Aorta (tissue), 5 donors: ENCODE measurements at regions not wholly inside any gene's neighbourhood (a gene's known extent, or its start where the extent isn't known, plus 50 kb on each side); places are given as distances from the start of the nearest gene placed in this dataset.

Source experiments
- ATAC-seq: fragments of 200-7000 bp; cut with Tn5 transposase; one replicate; pipeline ENCODE4 v1.9.1; 2022; ENCODE audit warnings: moderate library complexity; ENCODE audit not compliant: low FRiP score
- DNase-seq, 2 donors: peaks; one replicate each; pipeline ENCODE4 v3.0.0-alpha.2; 2020
- H3K27ac ChIP-seq, 2 donors: one replicate each; pipeline ENCODE4 v1.5.1; 2013; ENCODE audit warnings: low read length in 2 of 2, mild to moderate bottlenecking in 2 of 2, moderate library complexity in 2 of 2, control low read depth in 1 of 2, inconsistent platforms in 1 of 2, low read depth in 1 of 2
- H3K27me3 ChIP-seq, 2 donors: one replicate each; pipeline ENCODE4 v1.6.1; 2013; ENCODE audit warnings: control low read depth in 1 of 2, low read length in 1 of 2, mild to moderate bottlenecking in 1 of 2, moderate library complexity in 1 of 2; ENCODE audit not compliant: insufficient read depth in 2 of 2, control insufficient read depth in 1 of 2
- H3K36me3 ChIP-seq, 2 donors: one replicate each; pipeline ENCODE4 v1.6.1; 2013; ENCODE audit warnings: control low read depth in 1 of 2, low read length in 1 of 2, mild to moderate bottlenecking in 1 of 2; ENCODE audit not compliant: insufficient read depth in 2 of 2, control insufficient read depth in 1 of 2
- H3K4me1 ChIP-seq, 2 donors: one replicate each; pipeline ENCODE4 v1.6.1; 2013; ENCODE audit warnings: low read length in 2 of 2, control low read depth in 1 of 2, mild to moderate bottlenecking in 1 of 2, moderate library complexity in 1 of 2; ENCODE audit not compliant: insufficient read depth in 2 of 2, control insufficient read depth in 1 of 2
- H3K4me3 ChIP-seq, 2 donors: one replicate each; pipeline ENCODE4 v1.5.1; 2013; ENCODE audit warnings: low read length in 2 of 2, control low read depth in 1 of 2, mild to moderate bottlenecking in 1 of 2
- H3K9me3 ChIP-seq: one replicate; pipeline ENCODE4 v1.6.1; 2013; ENCODE audit warnings: mild to moderate bottlenecking, low read length; ENCODE audit not compliant: control insufficient read depth
- WGBS, 2 donors: extraction: QIAGEN DNeasy Blood & Tissue Kit; methylation state at CpG; one replicate each; pipeline ENCODE4 v1.1.7; 2013; 5-methylcytosine and 5-hydroxymethylcytosine counted together
- intact Hi-C, 2 donors: fragments of 100-400 bp; cut with DNase I; formaldehyde crosslinking; loops; one replicate each; pipeline versions ENCODE4 v1.14.2 to v1.15.0; 2022
- donor health status: healthy with polysubstance abuse.
- donor health status: Bipolar disorder and iron deficiency.
- donor health status: DM: no; HTN: no; CAD: no.
- donor health status: DM: no; HTN: no; CAD: no.
- donor health status: DM: yes; HTN: yes; CAD: no.

DNA sequence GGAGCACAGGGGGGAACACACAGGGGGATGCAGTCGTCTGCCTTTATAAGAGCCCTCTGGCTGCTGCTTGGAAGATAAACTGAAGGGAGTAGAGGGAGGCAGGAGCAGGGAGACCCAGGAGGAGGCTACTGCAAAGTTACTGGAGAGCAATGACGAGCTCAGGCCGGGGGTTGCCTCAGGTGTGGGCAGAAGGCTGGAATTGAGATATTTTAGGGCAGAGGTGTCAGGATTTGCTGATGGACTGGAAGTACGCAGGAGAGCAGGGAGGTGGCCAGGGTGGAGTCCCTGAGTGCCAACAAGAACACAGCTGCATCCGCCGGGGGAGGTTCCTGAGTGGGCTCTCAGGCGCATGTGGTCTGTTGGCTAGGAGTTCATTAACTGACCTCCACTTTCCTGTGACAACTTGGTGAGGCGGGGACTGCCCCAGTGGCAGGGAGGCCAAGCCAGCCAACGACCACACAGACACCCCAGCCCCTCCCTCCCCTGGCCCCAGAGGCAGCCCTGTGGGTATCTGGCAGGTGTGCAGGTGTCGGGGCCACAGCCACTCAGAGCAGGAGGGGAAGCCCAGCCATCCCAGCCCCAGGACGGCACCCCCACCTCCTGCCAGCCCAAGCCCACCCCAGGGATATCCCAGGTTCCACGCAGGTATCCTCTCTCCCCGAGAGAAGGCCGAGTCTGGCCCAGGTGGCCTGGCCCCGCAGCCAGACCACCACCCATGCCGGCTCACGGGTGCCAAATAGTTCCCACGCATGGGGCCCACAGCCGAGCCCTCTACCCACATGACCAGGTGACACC lies 85.4 kb downstream of the NCOR2 start:
- WGBS, 2 donors = 89 to 93% methylated on average over 19 of the region's 19 CpGs
- Histone ChIP-seq H3K36me3 (no peaks in the 10 kb centered on the region), H3K27me3 (no peaks in the 10 kb centered on the region), H3K27ac (no peak overlapping the region), H3K4me3 (no peak overlapping the region), H3K9me3 (no peaks in the 10 kb centered on the region), H3K4me1 (no peaks in the 10 kb centered on the region)
- ATAC-seq = no peak
- intact Hi-C loops = no loop called here
- peak in 1 of 2 donors; percentile 43 for DNase-seq

DNA sequence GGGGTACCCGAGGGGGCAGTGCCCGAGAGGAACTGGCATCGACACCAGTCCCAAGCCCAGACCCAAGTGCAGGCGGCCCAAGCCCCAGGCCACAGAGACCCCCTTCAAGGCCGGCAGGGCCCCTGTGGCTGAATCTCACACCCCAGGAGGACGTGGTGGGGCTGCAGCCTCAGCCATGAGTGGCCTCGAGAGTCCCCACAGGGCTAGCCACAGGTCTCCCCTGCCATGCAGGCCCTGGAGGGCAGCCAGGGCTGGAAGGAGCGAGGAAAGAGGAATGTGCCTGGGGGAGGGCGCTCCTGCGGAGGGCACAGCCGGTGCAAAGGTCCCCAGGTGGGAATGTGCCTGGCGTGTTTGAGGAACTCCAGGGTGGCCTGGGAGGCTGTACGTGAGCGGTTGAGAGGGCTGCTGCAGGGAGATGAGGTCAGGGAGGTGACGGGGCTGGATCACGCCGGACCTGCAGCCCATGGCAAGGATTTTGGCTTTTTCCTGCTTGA lies 86.1 kb downstream of the NCOR2 start:
- ATAC-seq (no peak), DNase-seq (no peak)
- intact Hi-C loops = no loop called here
- H3K4me3 ChIP-seq = no peak overlapping the region
- H3K9me3 ChIP-seq = no peaks in the 10 kb centered on the region
- no peaks in the 10 kb centered on the region for H3K27me3 ChIP-seq
- no peaks in the 10 kb centered on the region for H3K36me3 ChIP-seq
- no peak overlapping the region for H3K27ac ChIP-seq
- no peaks in the 10 kb centered on the region for H3K4me1 ChIP-seq
- WGBS, 2 donors = 78 to 80% methylated on average over 17 of the region's 17 CpGs

DNA sequence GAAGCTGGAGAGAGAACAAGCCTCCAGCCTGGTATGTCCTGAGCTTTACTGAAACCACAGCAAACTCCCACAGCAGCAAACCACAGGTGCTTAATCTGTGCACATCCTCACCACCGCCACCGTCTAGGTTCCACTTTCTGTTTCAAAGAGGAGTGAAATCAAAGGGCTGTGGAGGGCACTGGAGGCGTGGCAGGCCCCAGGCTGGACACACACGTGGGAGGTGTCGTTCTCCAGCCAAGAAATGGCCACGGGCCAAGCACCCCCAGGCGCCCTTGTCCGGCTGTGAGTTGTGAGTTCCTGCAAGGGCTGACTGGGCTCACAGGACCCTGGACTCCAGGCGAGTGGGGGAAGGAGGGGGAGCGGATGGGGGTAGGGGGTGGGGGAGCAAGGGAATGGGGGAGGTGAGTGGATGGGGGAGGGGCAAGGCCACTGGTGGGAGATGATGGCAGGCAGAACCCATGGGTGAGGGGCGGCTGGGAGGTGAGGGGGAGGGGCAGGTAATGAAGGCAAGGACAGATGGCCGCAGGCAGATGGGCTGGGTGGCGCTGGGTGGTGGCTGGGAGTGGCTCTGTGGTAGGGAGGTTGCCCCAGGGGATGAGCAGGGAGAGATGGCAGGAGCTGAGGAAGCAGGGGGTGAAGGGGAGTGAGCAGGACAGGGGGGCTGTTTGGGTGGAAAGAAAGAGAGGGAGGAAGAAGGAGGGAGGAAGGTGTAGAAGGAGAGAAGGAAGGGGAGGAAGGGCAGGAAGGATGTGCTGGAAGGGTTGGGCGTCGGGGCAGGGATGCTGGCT lies 86.7 kb downstream of the NCOR2 start:
- Histone ChIP-seq H3K4me1 (no peaks in the 10 kb centered on the region), H3K4me3 (no peak overlapping the region), H3K27me3 (no peaks in the 10 kb centered on the region), H3K27ac (no peak overlapping the region), H3K36me3 (no peaks in the 10 kb centered on the region), H3K9me3 (no peaks in the 10 kb centered on the region)
- ATAC-seq = peak; percentile 53
- intact Hi-C loops = no loop called here
- DNase-seq = no peak
- WGBS, 2 donors = 35 to 36% methylated on average over 15 of the region's 15 CpGs

DNA sequence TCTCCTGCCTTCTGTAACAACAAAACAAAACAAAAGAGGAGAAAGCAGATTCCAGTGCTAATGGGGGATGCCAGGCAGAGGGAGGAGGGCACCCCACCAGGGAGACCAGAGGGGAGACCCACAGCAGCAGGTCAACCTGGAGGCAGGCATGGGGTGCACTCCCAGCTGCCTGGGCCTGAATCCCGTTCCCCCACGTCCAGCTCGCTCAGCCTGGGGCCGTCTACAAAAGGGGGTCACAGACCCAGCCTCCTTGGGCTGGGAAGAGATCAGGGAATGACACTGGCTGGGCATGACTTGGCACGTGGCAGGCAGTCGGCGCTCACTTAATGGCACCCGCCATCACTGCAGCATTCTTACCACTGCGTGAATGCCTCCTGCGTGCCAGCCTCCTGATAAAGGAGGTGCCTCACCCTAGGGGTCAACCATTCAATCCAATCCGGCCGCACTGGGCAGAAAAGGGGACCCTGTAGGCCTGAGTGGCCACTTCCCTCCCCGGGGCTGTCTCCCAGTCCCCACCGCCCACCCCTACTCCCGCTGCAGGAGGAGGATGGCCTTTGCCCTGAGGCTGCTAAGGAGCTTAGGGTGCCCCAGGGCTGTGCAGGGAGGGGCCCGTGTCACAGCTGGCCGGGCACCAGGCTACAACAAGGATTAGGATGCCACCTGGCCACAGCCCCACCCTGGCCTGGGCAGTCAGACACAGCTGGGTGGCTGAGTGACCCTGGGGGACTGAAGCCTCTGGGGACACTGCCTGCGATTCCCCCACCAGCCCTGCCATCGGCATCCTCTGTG lies 87.5 kb downstream of the NCOR2 start:
- no peak overlapping the region for H3K4me3 ChIP-seq
- H3K27me3 ChIP-seq = no peaks in the 10 kb centered on the region
- H3K27ac ChIP-seq = no peak overlapping the region
- intact Hi-C loops = no loop called here
- WGBS, 2 donors = 79 to 83% methylated on average over 19 of the region's 19 CpGs
- no peak for DNase-seq
- peak; percentile 15 for ATAC-seq
- H3K36me3 ChIP-seq = no peaks in the 10 kb centered on the region
- H3K9me3 ChIP-seq = no peaks in the 10 kb centered on the region
- H3K4me1 ChIP-seq = no peaks in the 10 kb centered on the region

DNA sequence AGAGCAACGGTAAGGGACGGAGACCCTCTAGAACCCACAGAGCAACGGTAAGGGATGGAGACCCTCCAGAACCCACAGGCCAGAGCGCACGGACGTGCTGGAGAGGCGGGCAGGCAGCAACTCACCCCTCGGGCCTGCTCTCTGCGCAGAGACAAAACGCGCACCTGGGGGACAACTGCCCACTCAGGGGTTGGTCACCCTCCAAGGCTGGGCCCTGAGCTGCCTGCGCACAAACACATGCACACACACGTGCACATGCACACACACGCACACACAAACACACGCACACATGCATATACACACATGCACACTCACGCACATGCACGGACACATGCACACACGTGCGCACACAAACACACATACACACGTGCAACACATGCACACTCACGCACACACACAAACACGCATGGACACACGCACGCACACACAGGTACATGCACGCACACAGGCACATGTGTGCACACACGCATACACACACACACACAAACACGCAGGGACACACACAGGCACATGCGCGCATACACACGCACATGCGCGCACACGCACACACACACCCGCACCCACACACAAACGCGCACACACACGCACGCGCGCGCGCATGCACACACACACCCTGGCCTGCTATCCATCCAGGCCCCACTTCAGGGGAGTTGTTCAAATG lies 88.3 kb downstream of the NCOR2 start:
- Histone ChIP-seq H3K4me1 (no peaks in the 10 kb centered on the region), H3K9me3 (no peaks in the 10 kb centered on the region), H3K27ac (no peak overlapping the region), H3K27me3 (no peaks in the 10 kb centered on the region), H3K36me3 (no peaks in the 10 kb centered on the region), H3K4me3 (no peak overlapping the region)
- ATAC-seq (no peak), DNase-seq (no peak)
- intact Hi-C loops = no loop called here
- WGBS, 2 donors = 92% methylated on average over 42 of the region's 42 CpGs

DNA sequence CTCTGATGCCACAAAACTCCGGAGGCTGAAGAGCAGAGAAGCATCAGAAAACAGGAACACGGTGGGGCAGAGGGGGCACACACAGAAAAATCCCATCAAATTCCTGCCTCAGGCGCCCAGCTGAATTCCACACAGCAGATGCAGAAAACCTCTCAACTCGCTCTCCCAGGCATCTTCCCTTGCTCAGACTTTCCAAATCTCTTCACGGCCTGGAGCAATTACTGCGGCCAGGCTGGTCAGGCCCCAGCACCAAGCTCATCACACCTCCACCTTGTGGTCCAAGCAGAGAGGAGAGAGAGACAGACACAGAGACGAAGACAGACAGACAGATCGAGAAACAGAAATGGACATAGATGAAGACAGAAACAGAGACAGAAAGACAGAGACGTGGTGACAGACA lies 89.0 kb downstream of the NCOR2 start:
- ATAC-seq = no peak
- no peaks in the 10 kb centered on the region for H3K27me3 ChIP-seq
- no peak overlapping the region for H3K4me3 ChIP-seq
- no peaks in the 10 kb centered on the region for H3K36me3 ChIP-seq
- no peaks in the 10 kb centered on the region for H3K4me1 ChIP-seq
- H3K27ac ChIP-seq = no peak overlapping the region
- intact Hi-C loops = no loop called here
- DNase-seq = no peak
- H3K9me3 ChIP-seq = no peaks in the 10 kb centered on the region
- WGBS, 2 donors = 85 to 88% methylated on average over 9 of the region's 9 CpGs

DNA sequence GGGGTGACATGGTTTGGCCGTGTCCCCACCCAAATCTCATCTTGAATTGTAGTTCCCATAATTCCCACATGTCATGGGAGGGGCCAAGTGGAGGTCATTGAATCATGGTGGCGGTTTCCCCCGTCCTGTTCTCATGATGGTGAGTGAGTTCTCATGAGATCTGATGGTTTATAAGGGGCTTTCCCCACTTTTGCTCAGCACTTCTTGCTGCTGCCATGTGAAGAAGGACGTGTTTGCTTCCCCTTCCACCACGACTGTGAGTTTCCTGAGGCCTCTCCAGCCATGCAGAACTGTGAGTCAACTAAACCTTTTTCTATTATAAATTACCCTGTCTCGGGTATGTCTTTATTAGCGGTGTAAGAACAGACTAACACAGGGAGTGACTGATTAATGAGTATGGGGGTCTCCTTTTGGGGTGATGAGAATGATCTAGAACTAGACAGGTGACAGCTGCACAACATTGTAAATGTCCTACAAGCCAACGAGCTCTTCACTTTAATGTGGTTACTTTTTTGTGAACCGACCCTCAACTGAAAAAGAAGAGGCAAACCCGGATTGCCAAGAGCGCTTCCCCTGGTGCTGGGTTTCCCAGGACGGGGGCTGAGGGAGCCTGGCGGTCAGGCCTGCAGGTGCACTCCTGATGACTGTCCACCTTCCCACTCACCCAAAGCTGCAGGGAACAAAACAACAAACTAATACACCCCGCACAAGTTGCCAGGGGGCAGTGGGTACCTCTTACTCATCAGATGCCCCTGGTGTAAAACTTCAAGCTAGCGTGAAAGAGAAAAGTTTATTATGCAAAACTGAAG lies 90.1 kb downstream of the NCOR2 start:
- Histone ChIP-seq H3K9me3 (no peaks in the 10 kb centered on the region), H3K27me3 (no peaks in the 10 kb centered on the region), H3K4me1 (no peaks in the 10 kb centered on the region), H3K4me3 (no peak overlapping the region), H3K36me3 (peaks cover 2 to 5% of the 10 kb centered on the region in 2 donors), H3K27ac (no peak overlapping the region)
- intact Hi-C loops = no loop called here
- DNase-seq (no peak), ATAC-seq (no peak)
- WGBS, 2 donors = 86 to 87% methylated on average over 15 of the region's 15 CpGs

DNA sequence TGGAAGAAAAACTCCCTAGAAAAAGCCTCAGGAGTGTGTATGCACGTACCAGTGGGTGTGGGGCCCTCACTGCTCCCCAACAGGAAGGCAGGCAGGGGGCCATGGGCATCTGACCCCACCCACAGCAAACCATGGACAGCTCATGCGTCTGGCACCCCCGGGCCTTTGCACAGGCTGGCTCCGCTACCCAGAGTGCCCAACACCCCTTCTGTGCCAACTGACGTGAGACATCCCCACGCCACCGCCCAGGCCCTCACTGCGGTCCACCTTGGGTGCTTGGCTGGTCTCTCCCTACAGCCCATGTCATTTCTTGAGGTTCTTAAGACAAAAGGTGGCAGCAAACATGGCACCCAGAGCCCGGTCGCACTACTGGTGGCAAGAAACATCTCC lies 91.4 kb downstream of the NCOR2 start:
- H3K27me3 ChIP-seq = no peaks in the 10 kb centered on the region
- H3K27ac ChIP-seq = no peak overlapping the region
- peaks cover 3 to 6% of the 10 kb centered on the region in 2 donors for H3K36me3 ChIP-seq
- ATAC-seq (no peak), DNase-seq (no peak)
- intact Hi-C loops = no loop called here
- H3K4me3 ChIP-seq = no peak overlapping the region
- no peaks in the 10 kb centered on the region for H3K4me1 ChIP-seq
- WGBS, 2 donors = 96 to 97% methylated on average over 10 of the region's 10 CpGs
- no peaks in the 10 kb centered on the region for H3K9me3 ChIP-seq
